A549 (cell line): ENCODE measurements at regions not wholly inside any gene's neighbourhood (a gene's known extent, or its start where the extent isn't known, plus 50 kb on each side); places are given as distances from the start of the nearest gene placed in this dataset.
A peak's percentile ranks its signal among the peaks of the same experiment; 100 is the strongest.

Experiments used
- ATAC-seq, 2 experiments: fragments of 200-7000 bp in 1 of 2; fragments of >200 bp in 1 of 2; cut with Nextera tagmentation in 1 of 2; cut with Tn5 transposase in 1 of 2; 3 replicates each; pipeline versions ENCODE4 v1.8.0 to v1.9.1; 2018 to 2020; ENCODE audit warnings: mild to moderate bottlenecking in 1 of 2, moderate library complexity in 1 of 2
- CTCF ChIA-PET: fragments of 300-600 bp; sonication (Branson Sonifier 250); formaldehyde crosslinking; extraction: SDS; loops from one replicate; lab custom pipeline; 2021; ENCODE audit warnings: antibody characterized with exemption, inconsistent platforms; lab: Yijun Ruan, JAX
- POLR2A ChIA-PET: fragments of 350-600 bp; formaldehyde crosslinking; extraction: SDS; loops from one replicate; lab custom pipeline; 2021; ENCODE audit warnings: antibody characterized with exemption, inconsistent platforms; lab: Yijun Ruan, JAX
- DNase-seq, 2 experiments: peaks; one replicate each; pipeline versions ENCODE4 v3.0.0 to v3.0.0-alpha.2; 2011 to 2016; ENCODE audit warnings: low read depth in 1 of 2, low spot score in 1 of 2
- FAIRE-seq: peaks from 2 replicates; lab custom pipeline; 2011; peaks lifted over from hg19 to GRCh38; lab: Jason Lieb, UNC
- H3K27ac ChIP-seq, 2 experiments: fragments of >200 bp; sonication (Bioruptor Twin); formaldehyde crosslinking; 3 replicates each; pipeline ENCODE4 v1.5.1; 2016 to 2017
- H3K4me1 ChIP-seq: fragments of >200 bp; sonication (Bioruptor Twin); formaldehyde crosslinking; 3 replicates; pipeline ENCODE4 v1.6.1; 2016
- H3K4me2 ChIP-seq: fragments of >200 bp; sonication (Bioruptor Twin); formaldehyde crosslinking; 3 replicates; pipeline ENCODE4 v1.6.1; 2016
- H3K4me3 ChIP-seq: fragments of >200 bp; sonication (Bioruptor Twin); formaldehyde crosslinking; 3 replicates; pipeline ENCODE4 v1.5.1; 2016
- H3K9me3 ChIP-seq: fragments of >200 bp; sonication (Bioruptor Twin); formaldehyde crosslinking; 3 replicates; pipeline ENCODE4 v1.6.1; 2016
- CBX2 ChIP-seq: fragments of 200-600 bp; sonication (generic); IDR thresholded peaks from 2 replicates; pipeline ENCODE4 v1.6.1; 2016; ENCODE audit warnings: low read depth, mild to moderate bottlenecking, borderline replicate concordance
- CBX8 ChIP-seq: fragments of 200-600 bp; sonication (generic); IDR thresholded peaks from 2 replicates; pipeline ENCODE4 v1.6.1; 2016
- CEBPB ChIP-seq, 2 experiments: fragments of >200 bp in 1 of 2; sonication (Bioruptor Twin) in 1 of 2; formaldehyde crosslinking in 1 of 2; IDR thresholded peaks; 2 replicates each; pipeline ENCODE4 v1.6.1; 2012 to 2016
- E2F6 ChIP-seq: IDR thresholded peaks from 2 replicates; pipeline ENCODE4 v1.6.1; 2012; ENCODE audit warnings: low read depth, borderline replicate concordance
- FOSB ChIP-seq: fragments of 250-450 bp; sonication (Bioruptor Pico); IDR thresholded peaks from 2 replicates; pipeline ENCODE4 v1.5.0; 2020; ENCODE audit warnings: mild to moderate bottlenecking, moderate library complexity
- FOSL2 ChIP-seq, 2 experiments: fragments of 450-650 bp in 1 of 2; fragments of >200 bp in 1 of 2; sonication (Bioruptor Twin) in 1 of 2; formaldehyde crosslinking; IDR thresholded peaks; 2 replicates each; pipeline versions ENCODE4 v1.5.0 to v1.6.1; 2016 to 2020; ENCODE audit warnings: mild to moderate bottlenecking in 1 of 2, moderate library complexity in 1 of 2
- KDM5A ChIP-seq: fragments of 200-600 bp; sonication (generic); IDR thresholded peaks from 2 replicates; pipeline ENCODE4 v1.6.1; 2016; ENCODE audit warnings: antibody characterized with exemption, mild to moderate bottlenecking
- MAX ChIP-seq: IDR thresholded peaks from 2 replicates; pipeline ENCODE4 v1.6.1; 2012
- NPAS2 ChIP-seq: fragments of 250-450 bp; sonication (Bioruptor Pico); IDR thresholded peaks from 2 replicates; pipeline ENCODE4 v1.8.0; 2022; ENCODE audit warnings: mild to moderate bottlenecking, moderate library complexity, borderline replicate concordance
- POLR2A ChIP-seq: IDR thresholded peaks from 2 replicates; pipeline ENCODE4 v1.6.1; 2012; ENCODE audit warnings: mild to moderate bottlenecking, low read length
- RAD21 ChIP-seq, 2 experiments: fragments of >200 bp in 1 of 2; sonication (Bioruptor Twin) in 1 of 2; formaldehyde crosslinking in 1 of 2; IDR thresholded peaks in 1 of 2; conservative IDR thresholded peaks in 1 of 2; 2 replicates in 1 of 2; 3 replicates in 1 of 2; pipeline ENCODE4 v1.6.1; 2012 to 2018; ENCODE audit warnings: inconsistent platforms in 1 of 2
- RNF2 ChIP-seq: fragments of 200-600 bp; sonication (generic); IDR thresholded peaks from 2 replicates; pipeline ENCODE4 v1.6.1; 2016; ENCODE audit warnings: low read depth, mild to moderate bottlenecking, antibody characterized with exemption, moderate library complexity, borderline replicate concordance
- WGBS: methylation state at CpG from one replicate; pipeline ENCODE4 v1.1.6; 2017; ENCODE audit errors: missing lambda C conversion rate; 5-methylcytosine and 5-hydroxymethylcytosine counted together
- TF ChIP-seq, protein P1 (sequence below): fragments of >200 bp; sonication (Bioruptor Twin); formaldehyde crosslinking; IDR thresholded peaks from 3 replicates; pipeline ENCODE4 v1.6.1; 2016
- TF ChIP-seq, protein P2 (sequence below): fragments of 150-350 bp; IDR thresholded peaks from 2 replicates; pipeline ENCODE4 v1.6.1; 2014; ENCODE audit warnings: low read depth, mild to moderate bottlenecking, low read length
- TF ChIP-seq, protein P3 (sequence below): fragments of >200 bp; sonication (Bioruptor Twin); formaldehyde crosslinking; IDR thresholded peaks from 2 replicates; pipeline ENCODE4 v1.6.1; 2016
- TF ChIP-seq, protein P4 (sequence below): fragments of >200 bp; sonication (Bioruptor Twin); formaldehyde crosslinking; IDR thresholded peaks from 3 replicates; pipeline ENCODE4 v1.5.1; 2016

- H3K4me1 ChIP-seq: no peaks in the 10 kb centered on the region
- H3K27ac ChIP-seq: no peak overlapping the region
- ATAC-seq (no peak), DNase-seq (peak; percentile 0 to 30), FAIRE-seq (no peak)
- H3K4me3 ChIP-seq: no peak overlapping the region
- no peak for TF ChIP-seq FOSL2 (IDR thresholded peaks at IDR 0.05)
- no peak for TF ChIP-seq FOSL2 (CRISPR knock-in tag; IDR thresholded peaks at IDR 0.05)
- TF ChIP-seq, protein P1, sequence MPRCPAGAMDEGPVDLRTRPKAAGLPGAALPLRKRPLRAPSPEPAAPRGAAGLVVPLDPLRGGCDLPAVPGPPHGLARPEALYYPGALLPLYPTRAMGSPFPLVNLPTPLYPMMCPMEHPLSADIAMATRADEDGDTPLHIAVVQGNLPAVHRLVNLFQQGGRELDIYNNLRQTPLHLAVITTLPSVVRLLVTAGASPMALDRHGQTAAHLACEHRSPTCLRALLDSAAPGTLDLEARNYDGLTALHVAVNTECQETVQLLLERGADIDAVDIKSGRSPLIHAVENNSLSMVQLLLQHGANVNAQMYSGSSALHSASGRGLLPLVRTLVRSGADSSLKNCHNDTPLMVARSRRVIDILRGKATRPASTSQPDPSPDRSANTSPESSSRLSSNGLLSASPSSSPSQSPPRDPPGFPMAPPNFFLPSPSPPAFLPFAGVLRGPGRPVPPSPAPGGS: no peak
- TF ChIP-seq POLR2A: no peak
- TF ChIP-seq CBX2: no peak
- 0 out of 5 replicates have a peak, but pooled peaks of 1 of the 2 experiments have one; percentile 5 for TF ChIP-seq RAD21 (conservative IDR thresholded peaks at IDR 0.05 in 1 of 2, IDR thresholded peaks at IDR 0.05 in 1 of 2)
- TF ChIP-seq NPAS2: no peak
- TF ChIP-seq, protein P2, sequence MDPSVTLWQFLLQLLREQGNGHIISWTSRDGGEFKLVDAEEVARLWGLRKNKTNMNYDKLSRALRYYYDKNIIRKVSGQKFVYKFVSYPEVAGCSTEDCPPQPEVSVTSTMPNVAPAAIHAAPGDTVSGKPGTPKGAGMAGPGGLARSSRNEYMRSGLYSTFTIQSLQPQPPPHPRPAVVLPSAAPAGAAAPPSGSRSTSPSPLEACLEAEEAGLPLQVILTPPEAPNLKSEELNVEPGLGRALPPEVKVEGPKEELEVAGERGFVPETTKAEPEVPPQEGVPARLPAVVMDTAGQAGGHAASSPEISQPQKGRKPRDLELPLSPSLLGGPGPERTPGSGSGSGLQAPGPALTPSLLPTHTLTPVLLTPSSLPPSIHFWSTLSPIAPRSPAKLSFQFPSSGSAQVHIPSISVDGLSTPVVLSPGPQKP: no peak
- CTCF ChIA-PET: interaction anchor here (0.6 kb wide), 1 partner anchor 79 kb away, joined by 3 read pairs; no protein-coding TSS in a partner anchor
- POLR2A ChIA-PET: no interaction called here
- no peak overlapping the region for H3K4me2 ChIP-seq
- H3K9me3 ChIP-seq: no peaks in the 10 kb centered on the region
- under 1% methylated on average over 4 of the region's 4 CpGs for WGBS
These were observed 354.6 kb upstream of the SETBP1 start for GRCh38 chr18:44325903-44326635.

GRCh38 chr18:44331656-44332570 lies 348.8 kb upstream of the SETBP1 start:
- Histone ChIP-seq H3K4me2 (no peak overlapping the region), H3K27ac (no peak overlapping the region), H3K4me1 (no peaks in the 10 kb centered on the region), H3K4me3 (no peak overlapping the region), H3K9me3 (no peaks in the 10 kb centered on the region)
- ChIA-PET CTCF (interaction anchor here (0.9 kb wide), 1 partner anchor 113 kb away, joined by 3 read pairs; no protein-coding TSS in a partner anchor), POLR2A (no interaction called here)
- 21% methylated on average over 6 of the region's 6 CpGs for WGBS
- TF ChIP-seq FOSB (CRISPR knock-in tag) (no peak), CBX8 (no peak), E2F6 (no peak), CEBPB (IDR thresholded peaks at IDR 0.05) (no peak), KDM5A (no peak), RNF2 (no peak), MAX (no peak)
- TF ChIP-seq, protein P3, sequence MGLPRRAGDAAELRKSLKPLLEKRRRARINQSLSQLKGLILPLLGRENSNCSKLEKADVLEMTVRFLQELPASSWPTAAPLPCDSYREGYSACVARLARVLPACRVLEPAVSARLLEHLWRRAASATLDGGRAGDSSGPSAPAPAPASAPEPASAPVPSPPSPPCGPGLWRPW: no peak
- TF ChIP-seq, protein P4, sequence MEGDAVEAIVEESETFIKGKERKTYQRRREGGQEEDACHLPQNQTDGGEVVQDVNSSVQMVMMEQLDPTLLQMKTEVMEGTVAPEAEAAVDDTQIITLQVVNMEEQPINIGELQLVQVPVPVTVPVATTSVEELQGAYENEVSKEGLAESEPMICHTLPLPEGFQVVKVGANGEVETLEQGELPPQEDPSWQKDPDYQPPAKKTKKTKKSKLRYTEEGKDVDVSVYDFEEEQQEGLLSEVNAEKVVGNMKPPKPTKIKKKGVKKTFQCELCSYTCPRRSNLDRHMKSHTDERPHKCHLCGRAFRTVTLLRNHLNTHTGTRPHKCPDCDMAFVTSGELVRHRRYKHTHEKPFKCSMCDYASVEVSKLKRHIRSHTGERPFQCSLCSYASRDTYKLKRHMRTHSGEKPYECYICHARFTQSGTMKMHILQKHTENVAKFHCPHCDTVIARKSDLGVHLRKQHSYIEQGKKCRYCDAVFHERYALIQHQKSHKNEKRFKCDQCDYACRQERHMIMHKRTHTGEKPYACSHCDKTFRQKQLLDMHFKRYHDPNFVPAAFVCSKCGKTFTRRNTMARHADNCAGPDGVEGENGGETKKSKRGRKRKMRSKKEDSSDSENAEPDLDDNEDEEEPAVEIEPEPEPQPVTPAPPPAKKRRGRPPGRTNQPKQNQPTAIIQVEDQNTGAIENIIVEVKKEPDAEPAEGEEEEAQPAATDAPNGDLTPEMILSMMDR: no peak
- no peak for FAIRE-seq
- no peak for DNase-seq
- ATAC-seq: no peak
